ENCODE measurements at regions not wholly inside any gene's neighbourhood (a gene's known extent, or its start where the extent isn't known, plus 50 kb on each side); places are given as distances from the start of the nearest gene placed in this dataset.

GRCh38 chr10:118978998-118979350, 50.5 kb upstream of the NANOS1 start (continued):
- no peak for TF ChIP-seq SP4 (IDR thresholded peaks at IDR 0.05; ENCODE audit: low read length)
- TF ChIP-seq CHD2 (IDR thresholded peaks at IDR 0.05; ENCODE audit: low read length) = no peak

Data from H1 (cell line).